Endodermal cell (in vitro differentiated cells): ENCODE measurements at regions not wholly inside any gene's neighbourhood (a gene's known extent, or its start where the extent isn't known, plus 50 kb on each side); places are given as distances from the start of the nearest gene placed in this dataset.

ENCODE experiments used
- DNase-seq: peaks from one replicate; pipeline ENCODE4 v3.0.0-alpha.2; 2017
- H3K27ac ChIP-seq: 2 replicates; pipeline ENCODE4 v1.5.1; 2013; ENCODE audit warnings: mild to moderate bottlenecking, low read depth, low read length, moderate library complexity
- H3K27me3 ChIP-seq: 2 replicates; pipeline ENCODE4 v1.6.1; 2013; ENCODE audit warnings: mild to moderate bottlenecking, low read length, moderate library complexity; ENCODE audit not compliant: insufficient read depth, control insufficient read depth, poor library complexity, severe bottlenecking
- H3K36me3 ChIP-seq: 2 replicates; pipeline ENCODE4 v1.7.0; 2013; ENCODE audit warnings: mild to moderate bottlenecking, low read length, moderate library complexity; ENCODE audit not compliant: control insufficient read depth, insufficient read depth
- H3K4me1 ChIP-seq: one replicate; pipeline ENCODE4 v1.7.0; 2013; ENCODE audit warnings: low read length; ENCODE audit not compliant: control insufficient read depth, insufficient read depth
- H3K4me3 ChIP-seq: 2 replicates; pipeline ENCODE4 v1.5.1; 2013; ENCODE audit warnings: mild to moderate bottlenecking, low read length, moderate library complexity
- H3K9ac ChIP-seq: 2 replicates; pipeline ENCODE4 v1.6.1; 2013; ENCODE audit warnings: mild to moderate bottlenecking, low read length, moderate library complexity; ENCODE audit not compliant: poor library complexity, severe bottlenecking; ENCODE audit errors: extremely low read depth
- H3K9me3 ChIP-seq: 2 replicates; pipeline ENCODE4 v1.6.1; 2013; ENCODE audit warnings: mild to moderate bottlenecking, low read length, moderate library complexity; ENCODE audit not compliant: control insufficient read depth
- H3K27ac Mint-ChIP-seq: 2 replicates; pipeline ENCODE4 v1.8.0; 2020; ENCODE audit warnings: mixed read lengths
- H3K27me3 Mint-ChIP-seq: 2 replicates; pipeline ENCODE4 v1.8.0; 2021; ENCODE audit warnings: mild to moderate bottlenecking, mixed read lengths; ENCODE audit not compliant: insufficient read depth
- H3K36me3 Mint-ChIP-seq: 2 replicates; pipeline ENCODE4 v1.8.0; 2020; ENCODE audit warnings: low read depth, mixed read lengths
- H3K4me1 Mint-ChIP-seq: 2 replicates; pipeline ENCODE4 v1.8.0; 2020; ENCODE audit warnings: mixed read lengths
- H3K4me3 Mint-ChIP-seq: 2 replicates; pipeline ENCODE4 v1.8.0; 2020; ENCODE audit warnings: mild to moderate bottlenecking, moderate library complexity, mixed read lengths
- H3K9me3 Mint-ChIP-seq: 2 replicates; pipeline ENCODE4 v1.8.0; 2020; ENCODE audit warnings: mild to moderate bottlenecking, mixed read lengths
- WGBS, 2 experiments: methylation state at CpG; one replicate each; pipeline versions ENCODE4 v1.1.5 to v1.1.7; 2013; ENCODE audit warnings: missing lambda C conversion rate in 2 of 2, mixed read lengths in 1 of 2; ENCODE audit not compliant: insufficient coverage in 1 of 2, insufficient read length in 1 of 2; 5-methylcytosine and 5-hydroxymethylcytosine counted together
- TF ChIP-seq, protein P1 (sequence below): fragments of 200-600 bp; sonication (generic); conservative IDR thresholded peaks from 2 replicates; pipeline ENCODE4 v1.5.0; 2021; ENCODE audit warnings: antibody characterized with exemption, mild to moderate bottlenecking

DNA sequence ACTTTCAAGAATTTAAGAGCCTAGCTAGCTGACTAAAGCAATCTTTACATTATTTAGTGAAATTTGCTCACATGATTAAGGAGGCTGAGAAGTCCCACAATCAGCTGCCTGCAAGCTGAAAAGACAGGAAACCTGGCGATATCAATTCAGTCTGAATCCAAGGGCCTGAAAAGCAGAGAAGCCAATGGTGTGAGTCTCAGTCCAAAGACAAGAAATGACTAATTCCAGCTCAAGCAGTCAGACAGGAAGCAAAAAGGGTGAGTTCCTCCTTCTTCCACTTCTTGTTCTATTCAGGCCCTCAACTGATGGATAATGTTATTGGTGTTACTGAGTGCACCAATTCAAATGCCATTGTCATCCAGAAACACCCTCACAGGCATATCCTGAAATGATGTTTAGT, 1231.6 kb upstream of the CELF2 start:
- TF ChIP-seq, protein P1, sequence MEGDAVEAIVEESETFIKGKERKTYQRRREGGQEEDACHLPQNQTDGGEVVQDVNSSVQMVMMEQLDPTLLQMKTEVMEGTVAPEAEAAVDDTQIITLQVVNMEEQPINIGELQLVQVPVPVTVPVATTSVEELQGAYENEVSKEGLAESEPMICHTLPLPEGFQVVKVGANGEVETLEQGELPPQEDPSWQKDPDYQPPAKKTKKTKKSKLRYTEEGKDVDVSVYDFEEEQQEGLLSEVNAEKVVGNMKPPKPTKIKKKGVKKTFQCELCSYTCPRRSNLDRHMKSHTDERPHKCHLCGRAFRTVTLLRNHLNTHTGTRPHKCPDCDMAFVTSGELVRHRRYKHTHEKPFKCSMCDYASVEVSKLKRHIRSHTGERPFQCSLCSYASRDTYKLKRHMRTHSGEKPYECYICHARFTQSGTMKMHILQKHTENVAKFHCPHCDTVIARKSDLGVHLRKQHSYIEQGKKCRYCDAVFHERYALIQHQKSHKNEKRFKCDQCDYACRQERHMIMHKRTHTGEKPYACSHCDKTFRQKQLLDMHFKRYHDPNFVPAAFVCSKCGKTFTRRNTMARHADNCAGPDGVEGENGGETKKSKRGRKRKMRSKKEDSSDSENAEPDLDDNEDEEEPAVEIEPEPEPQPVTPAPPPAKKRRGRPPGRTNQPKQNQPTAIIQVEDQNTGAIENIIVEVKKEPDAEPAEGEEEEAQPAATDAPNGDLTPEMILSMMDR, result no peak
- H3K27me3 ChIP-seq, result no peaks in the 10 kb centered on the region
- H3K4me3 Mint-ChIP-seq, result no peak overlapping the region
- 88 to 92% methylated on average over 1 of the region's 1 CpG for WGBS, 2 experiments
- no peak overlapping the region for H3K4me3 ChIP-seq
- H3K36me3 ChIP-seq, result no peaks in the 10 kb centered on the region
- H3K4me1 Mint-ChIP-seq, result peaks cover 39% of the 10 kb centered on the region
- no peak overlapping the region for H3K9ac ChIP-seq
- peaks cover 15% of the 10 kb centered on the region for H3K9me3 ChIP-seq
- no peak overlapping the region for H3K27ac ChIP-seq
- peaks cover 1% of the 10 kb centered on the region for H3K27me3 Mint-ChIP-seq
- peaks cover 12% of the 10 kb centered on the region for H3K4me1 ChIP-seq
- no peaks in the 10 kb centered on the region for H3K36me3 Mint-ChIP-seq
- H3K27ac Mint-ChIP-seq, result no peak overlapping the region
- H3K9me3 Mint-ChIP-seq, result peaks cover 2% of the 10 kb centered on the region
- no peak for DNase-seq

- 82% methylated on average over 3 of the region's 3 CpGs; no CpG with 5 or more reads in 1 of the 2 experiments for WGBS, 2 experiments
- Mint-ChIP-seq H3K9me3 (peaks cover 2% of the 10 kb centered on the region), H3K27me3 (no peaks in the 10 kb centered on the region), H3K36me3 (no peaks in the 10 kb centered on the region), H3K27ac (no peak overlapping the region), H3K4me1 (peaks cover 39% of the 10 kb centered on the region), H3K4me3 (no peak overlapping the region)
- no peaks in the 10 kb centered on the region for H3K27me3 ChIP-seq
- TF ChIP-seq, protein P1, result no peak
- DNase-seq, result no peak
- no peak overlapping the region for H3K27ac ChIP-seq
- H3K9ac ChIP-seq, result no peak overlapping the region
- H3K4me1 ChIP-seq, result peaks cover 11% of the 10 kb centered on the region
- H3K9me3 ChIP-seq, result peaks cover 15% of the 10 kb centered on the region
- no peak overlapping the region for H3K4me3 ChIP-seq
- no peaks in the 10 kb centered on the region for H3K36me3 ChIP-seq
Measured at GRCh38 chr10:9786576-9786975, 1231.1 kb upstream of the CELF2 start.

DNA sequence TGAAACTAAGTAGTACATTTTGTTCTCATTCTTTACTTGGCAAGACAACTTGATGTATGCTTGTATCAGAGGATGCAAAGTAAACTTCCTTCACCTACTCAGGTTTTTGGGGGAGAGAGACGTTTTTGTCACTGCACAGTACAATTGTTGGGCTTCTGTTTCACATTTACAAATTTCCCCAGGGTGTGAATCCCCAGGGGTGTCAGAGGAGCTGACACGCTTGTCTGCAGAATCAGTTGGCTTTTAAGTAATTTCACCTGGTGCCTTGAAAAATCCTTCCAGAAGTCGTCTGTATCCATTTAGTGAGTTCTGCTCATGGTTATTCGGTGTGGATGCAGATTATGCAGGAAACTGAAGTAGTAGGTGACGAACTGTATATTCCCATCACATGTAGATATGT, 1227.7 kb upstream of the CELF2 start:
- H3K9ac ChIP-seq, result no peak overlapping the region
- Mint-ChIP-seq H3K9me3 (no peaks in the 10 kb centered on the region), H3K36me3 (no peaks in the 10 kb centered on the region), H3K27ac (no peak overlapping the region), H3K4me1 (peaks cover 7% of the 10 kb centered on the region), H3K27me3 (no peaks in the 10 kb centered on the region), H3K4me3 (no peak overlapping the region)
- TF ChIP-seq, protein P1, result no peak
- no peaks in the 10 kb centered on the region for H3K9me3 ChIP-seq
- DNase-seq, result no peak
- no peak overlapping the region for H3K4me3 ChIP-seq
- H3K36me3 ChIP-seq, result no peaks in the 10 kb centered on the region
- WGBS, 2 experiments, result 75 to 89% methylated on average over 2 to 5 of the region's 5 CpGs
- H3K4me1 ChIP-seq, result no peaks in the 10 kb centered on the region
- no peak overlapping the region for H3K27ac ChIP-seq
- H3K27me3 ChIP-seq, result no peaks in the 10 kb centered on the region
